GM18868 (cell line): ENCODE measurements at regions not wholly inside any gene's neighbourhood (a gene's known extent, or its start where the extent isn't known, plus 50 kb on each side); places are given as distances from the start of the nearest gene placed in this dataset.
"Not testable (repeated sequence)": the region's sequence is repeated elsewhere in the genome, so short reads cannot be mapped to it uniquely, and the experiment has no call there.

Source experiments
- ATAC-seq: cut with Tn5 transposase; IDR thresholded peaks from one replicate; pipeline ENCODE4 v1.9.1; 2021; ENCODE audit warnings: mild to moderate bottlenecking, moderate library complexity; ENCODE audit not compliant: unreplicated experiment

GRCh38 chr2:95654897-95655296 lies 63.1 kb downstream of the TRIM43 start:
- not testable (repeated sequence) for ATAC-seq

DNA sequence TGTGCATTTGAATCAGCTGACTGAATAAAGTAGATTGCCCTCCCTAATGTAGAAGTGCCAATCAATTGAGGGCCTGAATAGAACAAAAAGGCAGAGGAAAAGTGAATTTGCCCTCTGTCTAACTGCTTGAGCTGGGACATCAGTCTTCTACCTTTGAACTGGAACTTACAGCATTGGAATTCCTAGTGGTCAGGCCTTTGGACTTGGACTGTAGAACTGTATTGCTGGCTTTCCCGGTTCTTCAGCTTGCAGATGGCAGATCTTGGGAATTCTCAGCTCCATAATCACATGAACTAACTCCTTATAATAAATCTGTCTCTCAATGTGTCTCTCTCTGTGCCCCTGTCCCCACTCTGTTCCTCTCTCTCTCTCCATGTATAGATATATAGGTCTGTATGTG lies 64.8 kb downstream of the TRIM43 start:
- ATAC-seq, result not testable (repeated sequence)

DNA sequence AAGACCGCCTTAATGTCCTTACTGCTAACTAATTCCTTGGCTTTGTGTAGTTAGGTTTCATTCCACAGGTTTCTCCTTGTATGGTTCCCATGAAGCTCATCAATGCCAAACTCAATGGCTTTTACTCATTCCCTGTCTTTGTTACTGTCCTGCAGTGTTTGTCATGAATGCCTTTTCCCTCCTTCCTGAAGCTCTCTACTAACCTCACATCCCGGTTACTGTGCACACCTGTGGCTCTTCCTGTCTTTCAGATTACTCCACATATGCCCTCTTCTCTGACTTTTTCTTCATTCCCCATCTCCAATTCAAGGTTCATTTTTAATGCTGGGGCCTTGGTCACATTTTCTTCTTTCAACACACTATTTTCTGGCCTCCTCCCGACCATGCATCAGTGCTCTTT lies 66.1 kb downstream of the TRIM43 start:
- not testable (repeated sequence) for ATAC-seq

DNA sequence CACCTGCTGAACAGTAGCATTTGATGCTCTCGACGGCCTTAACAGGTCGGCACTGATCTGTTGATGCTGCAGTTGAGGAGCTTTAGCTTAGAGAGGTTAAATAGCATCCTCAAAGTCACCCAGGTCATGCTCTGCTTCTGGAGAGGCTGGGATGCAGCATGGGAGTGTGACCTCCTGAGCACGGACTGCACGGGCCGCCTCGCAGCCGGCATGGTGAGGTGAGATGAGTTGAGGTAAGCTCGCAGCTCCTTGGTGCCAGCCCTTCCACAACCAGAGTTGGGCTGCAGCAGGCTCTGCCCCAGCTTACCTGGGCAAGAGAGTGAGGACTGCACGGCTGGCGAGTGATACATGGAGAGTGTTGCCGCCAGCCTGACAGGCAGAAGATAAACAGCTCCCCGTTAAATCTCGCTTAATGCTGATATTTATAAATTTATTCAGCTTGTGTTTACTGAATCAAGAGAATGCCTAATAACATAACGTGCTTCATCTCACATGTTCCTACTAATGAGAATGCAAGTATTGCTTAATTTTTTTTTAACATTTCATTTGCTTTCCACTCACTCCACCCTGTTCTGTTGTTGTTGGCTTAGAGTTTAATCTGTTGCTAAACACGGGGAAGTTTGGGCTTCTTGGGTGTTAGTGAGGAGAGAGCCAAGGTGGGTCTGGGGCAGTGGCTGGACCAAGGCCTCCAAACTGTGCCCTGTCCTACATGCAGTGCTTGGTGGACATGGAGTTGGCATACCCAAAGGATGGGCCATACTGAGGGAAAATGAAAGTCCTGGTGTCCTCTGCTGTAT lies 69.2 kb downstream of the TRIM43 start:
- not testable (repeated sequence) for ATAC-seq

DNA sequence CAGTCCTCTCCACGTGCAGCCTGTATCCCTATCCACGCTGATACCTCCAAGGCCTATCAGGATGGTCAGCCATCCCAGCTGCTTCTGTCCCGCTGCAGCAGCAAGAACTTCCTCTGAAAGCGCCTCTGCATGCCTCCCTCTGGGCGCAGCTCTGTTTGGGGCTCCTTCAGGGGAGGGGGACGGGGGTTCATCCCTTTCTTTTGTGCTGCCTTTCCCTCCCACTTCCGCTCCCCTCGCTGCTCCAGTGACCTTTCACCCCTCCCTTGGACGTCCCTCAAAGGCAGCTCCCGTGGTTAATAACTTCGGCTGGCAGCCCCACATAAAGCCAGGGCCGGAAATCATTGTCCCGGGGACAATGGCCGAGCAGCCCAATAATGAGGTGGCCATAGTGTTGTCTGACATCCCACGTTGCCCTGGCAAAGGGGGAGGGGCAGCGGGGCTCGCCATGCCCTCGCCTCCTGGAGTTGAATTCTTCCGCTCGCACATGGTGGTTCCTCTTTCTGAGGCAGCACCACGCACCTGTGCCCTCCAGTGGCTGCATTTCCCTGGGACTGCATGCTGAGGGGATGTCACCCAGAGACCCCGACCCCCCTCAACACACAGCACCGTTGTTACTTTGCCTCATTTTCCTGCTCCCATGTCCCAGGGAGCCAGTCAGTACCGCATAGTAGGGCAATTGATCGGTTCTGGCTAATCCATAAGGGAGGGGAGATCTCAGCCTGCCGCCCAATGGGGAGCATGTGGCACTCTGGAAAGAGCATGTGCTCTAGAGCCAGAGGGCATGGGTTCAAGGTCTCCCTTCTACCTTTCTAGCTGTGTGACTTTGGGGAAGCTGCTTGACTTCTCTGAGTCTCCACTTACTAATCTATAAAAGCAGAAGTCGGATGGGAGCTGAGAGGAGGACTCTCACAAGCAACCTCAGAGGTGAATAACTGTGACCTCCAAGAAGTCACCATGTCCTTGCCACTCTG lies 72.0 kb downstream of the TRIM43 start:
- not testable (repeated sequence) for ATAC-seq

GRCh38 chr2:95666636-95667035 lies 74.8 kb downstream of the TRIM43 start:
- not testable (repeated sequence) for ATAC-seq

DNA sequence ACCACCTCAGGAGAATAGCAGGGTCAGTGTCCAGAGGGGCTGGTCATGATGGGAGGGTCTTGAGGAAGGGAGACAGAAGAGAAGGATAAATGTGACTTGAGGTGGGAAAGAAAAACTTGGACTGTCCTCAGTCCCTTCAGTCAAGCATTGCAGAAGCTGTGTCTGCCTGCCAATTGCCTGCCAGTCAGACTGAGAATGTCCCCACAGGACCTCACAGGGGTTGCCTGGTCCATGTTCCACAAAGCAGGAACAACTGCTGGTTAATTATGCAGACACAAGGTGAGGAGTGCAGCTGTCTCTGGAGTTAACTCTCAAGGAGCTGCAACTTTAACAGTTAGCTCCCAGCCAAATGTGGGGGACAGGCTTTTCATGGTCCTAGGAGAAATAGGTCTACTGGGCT lies 75.7 kb downstream of the TRIM43 start:
- ATAC-seq, result no peak

DNA sequence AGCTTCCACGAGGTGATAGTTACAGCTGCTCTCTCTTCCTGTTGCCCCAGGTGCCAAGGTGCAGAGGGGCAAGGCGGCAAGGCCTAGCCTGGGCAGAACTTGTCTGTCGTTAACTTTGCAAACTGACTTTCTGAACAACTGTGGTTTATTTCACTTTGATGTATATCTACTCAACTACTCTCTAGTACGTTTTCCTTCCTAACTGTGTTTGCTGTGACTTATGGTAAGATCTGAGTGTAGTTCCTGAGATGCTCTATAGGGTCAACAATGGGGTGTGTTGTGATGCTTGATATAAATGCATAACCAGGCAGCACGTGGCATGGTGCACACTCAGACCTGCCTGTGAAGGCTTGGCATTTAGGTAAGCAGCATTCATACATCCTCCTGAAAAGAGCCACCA lies 77.1 kb downstream of the TRIM43 start:
- ATAC-seq, result not testable (repeated sequence)

GRCh38 chr2:95669441-95669991 lies 77.7 kb downstream of the TRIM43 start:
- ATAC-seq, result no peak

- ATAC-seq, result no peak
Measured at GRCh38 chr2:95670167-95670566, 78.4 kb downstream of the TRIM43 start.

DNA sequence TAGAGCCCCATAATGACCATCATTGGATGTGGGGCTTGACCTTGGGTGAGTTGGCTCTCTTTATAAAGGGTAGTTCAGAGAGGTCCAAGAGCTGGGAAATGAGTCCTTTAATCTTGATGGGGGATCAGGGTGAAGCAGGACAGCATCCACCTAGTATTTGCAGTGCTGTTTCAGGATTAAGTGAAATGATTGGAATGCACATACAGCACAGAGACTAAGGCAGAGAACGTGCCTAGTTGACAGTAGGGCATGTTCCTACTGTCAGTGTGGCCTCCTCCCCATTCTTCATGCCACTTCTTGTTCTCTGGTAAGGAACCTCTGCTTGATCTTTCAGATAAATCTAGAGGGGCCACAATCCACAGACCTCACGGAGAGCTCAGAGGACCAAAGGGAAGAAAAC lies 78.9 kb downstream of the TRIM43 start:
- ATAC-seq, result no peak

- ATAC-seq, result not testable (repeated sequence)
Measured at GRCh38 chr2:95671171-95671570, 79.4 kb downstream of the TRIM43 start.

DNA sequence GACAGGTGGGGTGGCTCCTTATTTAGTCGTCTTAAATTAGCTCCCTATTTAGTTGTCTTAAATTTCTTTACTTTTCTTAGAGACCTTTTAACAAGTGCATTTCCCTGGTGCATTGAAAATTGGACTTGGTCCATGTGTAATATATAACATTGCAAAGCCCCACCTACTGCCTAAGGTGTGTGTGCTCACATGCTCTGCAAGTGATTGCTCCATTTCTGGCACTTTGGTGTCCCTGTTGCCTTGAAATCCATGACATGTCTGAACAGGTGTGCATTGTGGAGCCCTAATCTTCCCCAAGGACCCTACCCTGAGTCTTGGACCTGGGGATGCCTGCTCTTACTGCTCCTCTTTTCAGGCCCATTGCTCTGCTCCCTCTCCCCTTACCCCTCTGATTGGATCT lies 80.2 kb downstream of the TRIM43 start:
- ATAC-seq, result not testable (repeated sequence)

- ATAC-seq, result not testable (repeated sequence)
Measured at GRCh38 chr2:95672500-95672899, 80.7 kb downstream of the TRIM43 start.

DNA sequence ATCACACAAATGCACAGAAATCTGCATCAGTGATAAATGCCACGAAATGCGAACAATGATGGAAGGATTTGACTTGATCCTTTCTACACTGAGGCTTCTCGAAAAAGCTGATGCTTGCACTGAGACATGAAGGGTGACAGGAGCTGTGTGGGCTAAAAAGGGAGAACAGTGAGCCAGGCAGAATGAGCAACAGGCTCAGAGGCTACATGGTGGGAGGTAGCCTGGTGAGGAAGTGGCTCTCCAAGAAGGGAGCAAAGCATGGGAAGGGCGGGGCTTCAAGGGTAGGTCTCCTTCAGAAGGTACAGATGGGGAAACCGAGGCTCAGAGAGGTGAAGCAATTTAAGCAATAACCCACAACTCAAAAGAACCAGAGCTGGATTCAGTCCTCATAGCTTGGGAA lies 82.4 kb downstream of the TRIM43 start:
- ATAC-seq, result no peak

DNA sequence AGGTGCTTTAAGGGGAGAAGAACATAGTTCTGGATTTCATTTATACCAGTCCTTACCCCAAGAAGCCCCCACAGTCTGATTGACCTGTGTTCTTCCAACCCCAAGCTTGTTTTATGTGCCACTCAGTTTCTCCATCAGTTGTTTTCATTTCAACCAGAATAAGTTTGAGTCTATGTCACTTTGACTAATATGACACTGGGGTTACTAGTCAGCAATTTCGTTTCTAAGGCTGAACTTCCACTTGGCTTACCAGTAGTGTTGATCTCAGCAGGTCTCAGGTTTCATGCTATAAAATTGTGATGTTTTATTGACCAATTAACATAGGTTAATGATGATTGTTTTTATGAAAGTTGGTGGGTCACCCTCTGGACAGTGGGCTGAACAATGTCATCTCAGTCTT lies 84.8 kb downstream of the TRIM43 start:
- not testable (repeated sequence) for ATAC-seq

DNA sequence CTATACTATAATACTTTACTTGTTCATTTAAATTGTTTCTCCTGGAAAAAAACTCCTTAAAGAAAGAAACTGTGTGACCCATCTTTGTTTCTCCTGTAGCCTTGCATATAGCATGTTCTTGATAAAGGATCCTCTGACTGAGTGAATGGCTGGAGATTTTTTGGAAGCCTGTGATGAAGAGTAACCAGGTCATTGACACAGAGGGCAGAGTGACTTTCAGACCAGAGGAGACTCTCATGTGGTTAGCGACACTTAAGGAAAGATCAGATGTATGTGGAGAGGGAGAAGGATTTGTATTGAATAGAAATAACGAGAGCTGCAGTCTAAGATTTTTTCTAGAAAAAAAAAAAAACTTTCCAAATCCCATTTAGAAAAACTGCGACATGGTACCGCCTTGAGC lies 85.5 kb downstream of the TRIM43 start:
- ATAC-seq, result no peak

DNA sequence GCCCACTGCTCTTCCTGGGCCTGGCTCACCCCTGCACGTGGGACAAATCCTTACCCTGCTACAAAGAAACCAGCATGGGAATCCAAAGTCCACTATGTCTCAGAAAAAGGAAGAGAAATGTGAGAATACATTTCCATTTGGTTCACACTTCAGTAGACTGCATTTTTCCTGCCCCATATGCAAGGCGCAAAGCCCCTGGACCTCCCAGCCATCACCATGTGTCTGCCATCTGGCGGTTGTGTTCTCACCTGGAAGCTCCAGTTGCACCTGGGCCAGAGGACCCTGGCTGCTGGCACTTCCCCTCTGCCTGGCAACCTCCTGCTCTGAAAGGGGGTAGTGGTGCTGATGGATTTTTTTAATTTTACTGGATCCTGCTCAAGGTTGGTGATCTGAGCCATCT lies 86.0 kb downstream of the TRIM43 start:
- ATAC-seq, result not testable (repeated sequence)

DNA sequence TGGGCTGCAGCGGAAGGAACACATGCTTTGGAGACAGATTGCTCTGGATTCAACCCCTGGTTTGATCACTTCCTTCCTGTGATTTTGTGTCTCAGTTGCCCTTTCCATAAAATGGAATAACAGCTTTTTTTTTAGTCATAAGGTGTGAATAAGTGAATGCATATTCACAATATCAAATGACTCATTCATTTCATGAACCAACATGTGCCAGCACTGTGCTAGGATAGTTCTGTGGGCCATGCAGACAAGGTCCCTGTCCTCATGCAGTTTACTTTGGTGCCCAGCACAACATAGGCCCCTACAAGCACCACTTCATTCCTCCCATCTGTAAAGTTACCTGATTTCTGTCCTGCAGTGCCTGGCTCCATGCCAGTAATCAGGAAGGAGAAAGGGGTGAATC lies 89.4 kb downstream of the TRIM43 start:
- ATAC-seq, result not testable (repeated sequence)

- ATAC-seq, result not testable (repeated sequence)
Measured at GRCh38 chr2:95681589-95682081, 89.8 kb downstream of the TRIM43 start.

GRCh38 chr2:95682889-95683517 lies 91.2 kb downstream of the TRIM43 start:
- ATAC-seq, result not testable (repeated sequence)
